HG03175 (cell line): ENCODE measurements at regions not wholly inside any gene's neighbourhood (a gene's known extent, or its start where the extent isn't known, plus 50 kb on each side); places are given as distances from the start of the nearest gene placed in this dataset.

Experiments
- ATAC-seq: cut with Tn5 transposase; IDR thresholded peaks from one replicate; pipeline ENCODE4 v1.9.1; 2021; ENCODE audit warnings: mild to moderate bottlenecking, moderate library complexity; ENCODE audit not compliant: unreplicated experiment

GRCh38 chr2:215889240-215889969 lies 123.9 kb downstream of the MREG start:
- ATAC-seq = peak; percentile 37

- no peak for ATAC-seq
These were observed 124.7 kb downstream of the MREG start for GRCh38 chr2:215888680-215889079.

GRCh38 chr2:215887303-215887702 lies 126.0 kb downstream of the MREG start:
- no peak for ATAC-seq

GRCh38 chr2:215886022-215886421 lies 127.3 kb downstream of the MREG start:
- no peak for ATAC-seq

- no peak for ATAC-seq
These were observed 127.8 kb downstream of the MREG start for GRCh38 chr2:215885536-215885935.

GRCh38 chr2:215884451-215885087 lies 128.8 kb downstream of the MREG start:
- ATAC-seq = no peak

GRCh38 chr2:215883799-215884198 lies 129.6 kb downstream of the MREG start:
- peak; percentile 78 for ATAC-seq

- no peak for ATAC-seq
These were observed 130.7 kb downstream of the MREG start for GRCh38 chr2:215882689-215883088.

- ATAC-seq = no peak
These were observed 131.8 kb downstream of the MREG start for GRCh38 chr2:215881582-215881981.

GRCh38 chr2:215880970-215881369 lies 132.4 kb downstream of the MREG start:
- ATAC-seq = no peak

GRCh38 chr2:215879977-215880940 lies 133.1 kb downstream of the MREG start:
- no peak for ATAC-seq

- no peak for ATAC-seq
These were observed 134.0 kb downstream of the MREG start for GRCh38 chr2:215879331-215879730.

- ATAC-seq = no peak
These were observed 134.8 kb downstream of the MREG start for GRCh38 chr2:215878476-215879063.

GRCh38 chr2:215876937-215877238 lies 136.5 kb downstream of the MREG start:
- ATAC-seq = no peak

- no peak for ATAC-seq
These were observed 137.0 kb downstream of the MREG start for GRCh38 chr2:215876139-215876936.

GRCh38 chr2:215874418-215874817 lies 138.9 kb downstream of the MREG start:
- no peak for ATAC-seq

GRCh38 chr2:215870986-215871385 lies 142.4 kb downstream of the MREG start:
- peak; percentile 56 for ATAC-seq

- no peak for ATAC-seq
These were observed 143.3 kb downstream of the MREG start for GRCh38 chr2:215870088-215870490.

- no peak for ATAC-seq
These were observed 144.4 kb downstream of the MREG start for GRCh38 chr2:215868846-215869543.

- no peak for ATAC-seq
These were observed 146.7 kb downstream of the MREG start for GRCh38 chr2:215866606-215867005.
